Stimulated activated naive B cell treated with anti-CD40 and anti-IgM and Interleukin-4, amounts not matched to agents 10 μg/mL and 1 μg/mL and 100 μg/mL, for 72 hours (primary cell): ENCODE measurements at regions not wholly inside any gene's neighbourhood (a gene's known extent, or its start where the extent isn't known, plus 50 kb on each side); places are given as distances from the start of the nearest gene placed in this dataset.
"Not testable (repeated sequence)": the region's sequence is repeated elsewhere in the genome, so short reads cannot be mapped to it uniquely, and the experiment has no call there.

ENCODE experiments used
- ATAC-seq, 2 donors: fragments of 150-1000 bp; cut with Tn5 transposase; replicated peaks; 2 replicates each; pipeline ENCODE4 v1.10.0; 2021; ENCODE audit warnings: moderate library complexity in 1 of 2
- DNase-seq: peaks from one replicate; pipeline ENCODE4 v3.0.0; 2021
- H3K27ac Mint-ChIP-seq: one replicate; pipeline ENCODE4 v1.8.0; 2022; ENCODE audit warnings: mild to moderate bottlenecking, mixed read lengths
- H3K27me3 Mint-ChIP-seq, 2 donors: one replicate each; pipeline ENCODE4 v1.8.0; 2022; ENCODE audit warnings: mixed read lengths in 2 of 2
- H3K36me3 Mint-ChIP-seq, 2 donors: one replicate each; pipeline ENCODE4 v1.8.0; 2022; ENCODE audit warnings: mixed read lengths in 2 of 2, mild to moderate bottlenecking in 1 of 2
- H3K4me1 Mint-ChIP-seq, 2 donors: one replicate each; pipeline ENCODE4 v1.8.0; 2022; ENCODE audit warnings: mixed read lengths in 2 of 2, mild to moderate bottlenecking in 1 of 2
- H3K4me3 Mint-ChIP-seq, 2 donors: one replicate each; pipeline ENCODE4 v1.8.0; 2022; ENCODE audit warnings: mild to moderate bottlenecking in 2 of 2, mixed read lengths in 2 of 2, moderate library complexity in 1 of 2
- H3K9me3 Mint-ChIP-seq, 2 donors: one replicate each; pipeline ENCODE4 v1.8.0; 2022; ENCODE audit warnings: mixed read lengths in 2 of 2, mild to moderate bottlenecking in 1 of 2

DNA sequence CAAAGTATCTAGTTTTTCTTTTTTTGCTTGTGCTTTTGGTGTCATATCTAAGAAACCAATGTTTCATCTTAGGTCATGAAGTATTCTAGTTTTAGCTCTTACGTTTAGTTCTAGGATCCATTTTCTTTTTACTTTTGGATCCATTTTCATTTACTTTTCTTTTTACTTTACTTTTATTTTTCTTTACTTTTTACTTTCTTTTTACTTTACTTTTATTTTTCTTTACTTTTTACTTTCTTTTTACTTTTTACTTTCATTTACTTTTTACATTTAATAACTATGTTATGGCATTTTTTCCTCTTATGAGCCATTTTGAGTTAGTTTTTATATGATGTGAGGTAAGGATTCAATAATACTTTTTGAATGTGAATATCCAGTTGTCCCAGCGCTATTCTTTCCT is 213.4 kb downstream of the ZFP36L2 start:
- Mint-ChIP-seq H3K4me1 (no peaks in the 10 kb centered on the region), H3K9me3 (peaks cover 3 to 7% of the 10 kb centered on the region in 2 donors), H3K36me3 (peaks cover 3 to 5% of the 10 kb centered on the region in 2 donors), H3K4me3 (no peak overlapping the region), H3K27ac (no peak overlapping the region), H3K27me3 (peaks cover 5 to 18% of the 10 kb centered on the region in 2 donors)
- ATAC-seq: no peak
- no peak for DNase-seq

DNA sequence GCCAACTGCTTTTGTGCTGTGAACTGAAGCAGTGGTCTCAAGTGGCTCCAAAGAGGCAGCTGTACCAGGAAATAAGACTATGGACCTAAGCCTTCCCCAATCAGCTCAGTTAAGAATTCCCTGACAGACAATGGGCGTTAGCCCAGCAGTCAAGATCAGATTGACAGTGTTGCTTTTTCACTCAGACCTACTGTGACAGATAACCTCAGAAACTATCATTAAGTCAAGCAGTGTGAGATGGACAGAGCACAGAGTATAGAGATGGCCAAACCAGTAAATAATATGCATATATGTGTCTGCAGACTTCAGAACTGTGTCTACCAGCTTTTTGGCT is 215.3 kb downstream of the ZFP36L2 start:
- ATAC-seq: no peak
- H3K9me3 Mint-ChIP-seq: peaks cover 4 to 7% of the 10 kb centered on the region in 2 donors
- no peak for DNase-seq
- no peak overlapping the region for H3K4me3 Mint-ChIP-seq
- H3K4me1 Mint-ChIP-seq: peaks cover 0 to under 1% of the 10 kb centered on the region in 2 donors
- no peak overlapping the region for H3K27ac Mint-ChIP-seq
- H3K36me3 Mint-ChIP-seq: peaks cover 3 to 5% of the 10 kb centered on the region in 2 donors
- H3K27me3 Mint-ChIP-seq: peaks cover 12 to 23% of the 10 kb centered on the region in 2 donors

DNA sequence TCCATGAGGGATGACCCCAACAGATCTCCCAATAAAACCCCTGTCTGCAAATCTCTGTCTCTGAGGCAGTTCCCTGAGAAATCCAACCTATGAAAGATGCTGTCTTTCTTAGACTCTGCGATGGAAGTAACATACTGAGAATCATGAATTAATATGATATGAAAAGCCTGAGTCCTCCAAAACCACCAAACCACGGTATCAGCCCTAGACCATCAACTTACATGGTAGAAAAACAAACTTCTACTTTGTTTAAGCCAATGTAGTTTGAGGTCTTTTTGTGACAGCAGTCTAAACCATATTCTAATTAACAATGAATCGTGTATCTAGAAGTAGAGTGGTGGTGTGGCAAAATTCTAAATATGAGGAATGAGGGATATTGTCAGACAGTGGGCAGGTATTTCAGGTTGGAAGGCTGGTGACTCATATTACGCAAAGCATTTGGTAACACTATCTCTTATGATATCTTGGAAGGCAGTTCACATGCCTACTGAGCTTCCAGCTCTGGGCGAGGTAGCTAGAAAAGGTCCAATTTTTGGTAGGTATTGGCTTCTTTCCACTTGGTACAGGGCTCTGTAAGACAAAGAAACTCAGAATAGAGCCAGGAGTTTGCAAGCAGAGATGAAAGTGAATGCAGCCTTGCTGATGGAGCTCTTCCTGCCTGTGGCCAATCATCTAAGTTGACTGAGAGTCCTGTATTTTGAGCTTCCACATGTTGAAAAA is 215.8 kb downstream of the ZFP36L2 start:
- Mint-ChIP-seq H3K36me3 (peaks cover 3 to 5% of the 10 kb centered on the region in 2 donors), H3K4me3 (no peak overlapping the region), H3K27ac (no peak overlapping the region), H3K9me3 (peaks cover 4 to 7% of the 10 kb centered on the region in 2 donors), H3K4me1 (peaks cover 0 to 4% of the 10 kb centered on the region in 2 donors), H3K27me3 (peaks cover 17 to 27% of the 10 kb centered on the region in 2 donors)
- DNase-seq (no peak), ATAC-seq (no peak)

DNA sequence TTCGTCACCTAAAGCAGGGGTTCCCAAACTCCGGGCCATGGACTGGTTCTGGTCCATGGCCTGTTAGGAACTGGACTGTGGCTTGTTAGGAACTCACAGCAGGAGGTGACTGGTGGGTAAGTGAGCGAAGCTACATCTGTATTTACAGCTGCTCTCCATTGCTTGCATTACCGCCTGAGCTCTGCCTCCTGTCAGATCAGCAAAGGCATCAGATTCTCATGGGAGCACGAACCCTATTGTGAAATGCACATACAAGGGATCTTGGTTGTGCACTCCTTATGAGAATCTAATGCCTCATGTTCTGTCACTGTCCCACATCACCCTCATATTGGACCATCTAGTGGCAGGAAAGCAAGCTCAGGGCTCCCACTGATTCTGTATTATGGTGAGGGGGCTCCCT is 217.0 kb downstream of the ZFP36L2 start:
- H3K9me3 Mint-ChIP-seq: peaks cover 4 to 7% of the 10 kb centered on the region in 2 donors
- peaks cover 4 to 5% of the 10 kb centered on the region in 2 donors for H3K36me3 Mint-ChIP-seq
- H3K4me3 Mint-ChIP-seq: no peak overlapping the region
- DNase-seq: no peak
- ATAC-seq: no peak
- H3K27ac Mint-ChIP-seq: no peak overlapping the region
- H3K27me3 Mint-ChIP-seq: peaks cover 17 to 27% of the 10 kb centered on the region in 2 donors
- H3K4me1 Mint-ChIP-seq: peaks cover 0 to 4% of the 10 kb centered on the region in 2 donors

DNA sequence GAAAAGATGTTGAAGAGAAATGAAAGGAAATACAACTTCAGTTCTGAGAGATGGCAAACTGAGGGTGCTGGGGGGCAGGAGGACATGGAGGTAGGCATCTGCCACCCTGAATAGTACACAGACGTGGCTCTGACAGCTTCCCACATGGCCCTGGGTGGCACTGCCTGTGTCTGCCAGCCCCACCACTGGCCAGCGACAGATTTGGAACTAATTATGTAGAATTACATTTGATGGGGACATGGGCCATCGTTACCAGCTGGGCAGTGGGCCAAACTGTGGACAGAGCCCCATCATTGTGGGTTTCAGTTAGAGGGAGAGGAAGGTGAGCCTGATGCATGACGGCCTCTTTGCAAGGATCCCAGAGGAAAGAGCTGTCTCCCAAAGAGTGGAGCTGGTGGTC is 216.0 kb upstream of the HAAO start:
- peaks cover 5% of the 10 kb centered on the region in 2 donors for H3K36me3 Mint-ChIP-seq
- H3K27me3 Mint-ChIP-seq: peaks cover 17 to 27% of the 10 kb centered on the region in 2 donors
- ATAC-seq (no peak), DNase-seq (no peak)
- H3K9me3 Mint-ChIP-seq: peaks cover 4 to 7% of the 10 kb centered on the region in 2 donors
- no peak overlapping the region for H3K4me3 Mint-ChIP-seq
- no peak overlapping the region for H3K27ac Mint-ChIP-seq
- peaks cover 0 to 4% of the 10 kb centered on the region in 2 donors for H3K4me1 Mint-ChIP-seq

DNA sequence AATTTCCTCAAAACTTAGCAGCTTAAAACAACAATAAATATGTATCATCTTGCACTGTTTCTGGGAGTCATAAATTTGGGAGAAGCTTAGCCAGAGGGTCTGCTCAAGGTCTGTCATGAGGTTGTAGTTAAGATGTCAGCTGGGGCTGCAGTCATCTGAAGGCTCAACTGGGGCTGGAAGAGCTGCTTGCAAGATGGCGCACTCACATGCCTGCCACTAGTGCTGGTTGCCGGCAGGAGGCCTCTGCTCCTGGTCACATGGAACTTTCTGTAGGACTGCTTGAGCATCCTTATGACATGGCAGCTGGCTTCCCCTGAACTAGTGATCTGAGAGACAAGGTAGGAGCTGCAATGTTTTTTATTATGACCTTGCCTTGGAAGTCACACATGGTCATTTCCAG is 215.5 kb upstream of the HAAO start:
- no peak for ATAC-seq
- peaks cover 5% of the 10 kb centered on the region in 2 donors for H3K36me3 Mint-ChIP-seq
- DNase-seq: no peak
- H3K4me1 Mint-ChIP-seq: peaks cover 0 to 4% of the 10 kb centered on the region in 2 donors
- no peak overlapping the region for H3K27ac Mint-ChIP-seq
- H3K27me3 Mint-ChIP-seq: peaks cover 17 to 27% of the 10 kb centered on the region in 2 donors
- H3K9me3 Mint-ChIP-seq: peaks cover 4 to 7% of the 10 kb centered on the region in 2 donors
- no peak overlapping the region for H3K4me3 Mint-ChIP-seq

DNA sequence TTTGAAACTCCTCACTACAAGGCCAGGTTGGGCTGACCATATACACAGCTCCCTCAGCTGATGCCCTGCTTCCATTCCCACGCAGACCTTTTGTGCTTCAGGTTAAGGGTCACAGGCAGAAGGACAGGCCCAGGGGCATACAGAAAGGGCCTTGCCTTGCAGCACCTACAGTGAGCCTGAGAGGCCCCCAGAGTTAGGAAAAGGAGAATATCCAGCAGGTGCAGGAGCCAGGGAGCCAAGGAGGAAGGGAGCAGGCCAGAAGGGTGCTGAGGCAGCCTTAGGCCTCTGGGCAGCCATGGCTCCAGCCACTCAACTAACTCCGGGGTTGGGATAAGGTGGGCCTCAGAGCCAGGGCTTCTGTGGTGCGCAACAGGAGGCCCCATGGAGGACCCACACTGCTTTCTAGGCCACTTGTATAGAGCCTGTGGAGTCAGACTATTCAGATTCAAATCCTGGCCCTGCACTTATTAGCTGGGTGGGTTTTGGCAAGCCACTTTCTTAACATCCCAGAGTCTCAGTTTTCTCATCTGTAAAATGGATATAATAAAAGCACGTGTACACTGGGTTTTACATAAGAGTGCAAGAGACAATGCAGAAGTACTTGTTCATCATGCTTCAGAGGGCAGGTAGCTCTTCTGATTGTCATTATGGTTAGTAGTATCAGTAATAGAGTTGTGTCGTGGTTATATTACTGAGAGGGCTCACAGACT is 214.6 kb upstream of the HAAO start:
- H3K36me3 Mint-ChIP-seq: peaks cover 5% of the 10 kb centered on the region in 2 donors
- H3K27me3 Mint-ChIP-seq: peaks cover 17 to 27% of the 10 kb centered on the region in 2 donors

DNA sequence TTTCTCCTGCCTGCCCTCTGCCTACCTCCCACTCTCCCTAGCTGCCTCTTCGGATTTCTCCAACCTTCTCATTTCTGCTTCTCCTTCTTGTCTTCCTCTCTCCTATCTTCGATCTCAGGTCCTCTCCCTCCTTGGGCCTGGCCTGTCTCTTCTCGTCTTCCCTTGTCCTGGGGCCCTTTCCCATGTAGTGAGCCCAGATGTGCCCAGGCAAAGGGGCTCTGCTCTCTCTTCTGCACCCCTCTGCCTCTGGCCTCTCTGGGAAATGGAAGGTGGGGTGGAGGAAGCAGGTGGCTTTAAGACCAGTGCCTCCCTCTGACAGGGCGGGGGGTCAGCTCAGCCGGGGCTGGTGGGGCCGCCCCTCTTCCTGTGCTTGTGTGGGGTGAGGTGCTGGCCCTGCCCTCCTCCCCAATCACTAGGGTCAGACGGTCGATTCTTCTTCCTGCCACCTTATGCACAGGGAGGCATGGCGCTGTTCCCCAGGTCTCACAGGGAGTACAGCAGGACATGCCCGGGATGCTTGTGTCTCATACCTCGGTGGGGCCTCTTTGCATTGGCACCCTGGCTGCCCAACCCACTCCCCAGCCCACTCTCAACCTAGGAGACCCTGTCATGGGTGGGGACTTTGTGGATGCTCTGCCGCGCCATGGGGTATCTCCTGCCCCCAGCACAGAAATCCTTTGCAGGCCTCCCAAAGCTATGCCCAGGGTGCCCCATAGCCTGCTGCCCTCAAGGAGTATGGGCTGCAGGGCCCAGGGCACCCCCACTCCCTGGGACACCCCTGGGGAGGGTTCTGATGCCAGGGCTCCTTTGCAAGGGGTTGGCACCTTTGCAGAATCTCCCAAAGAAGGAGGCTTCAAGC is 213.8 kb upstream of the HAAO start:
- ATAC-seq (no peak), DNase-seq (no peak)
- H3K27ac Mint-ChIP-seq: peak overlapping the region; percentile 65
- H3K4me1 Mint-ChIP-seq: peaks cover 1 to 5% of the 10 kb centered on the region in 2 donors
- H3K4me3 Mint-ChIP-seq: no peak overlapping the region
- peaks cover 4 to 7% of the 10 kb centered on the region in 2 donors for H3K9me3 Mint-ChIP-seq
- H3K36me3 Mint-ChIP-seq: peaks cover 5% of the 10 kb centered on the region in 2 donors
- H3K27me3 Mint-ChIP-seq: peaks cover 17 to 27% of the 10 kb centered on the region in 2 donors

More for the DNA sequence above, 214.6 kb upstream of the HAAO start:
- Mint-ChIP-seq H3K9me3 (peaks cover 4 to 7% of the 10 kb centered on the region in 2 donors), H3K27ac (no peak overlapping the region), H3K4me1 (peaks cover 0 to 4% of the 10 kb centered on the region in 2 donors), H3K4me3 (no peak overlapping the region)
- ATAC-seq: no peak
- no peak for DNase-seq

DNA sequence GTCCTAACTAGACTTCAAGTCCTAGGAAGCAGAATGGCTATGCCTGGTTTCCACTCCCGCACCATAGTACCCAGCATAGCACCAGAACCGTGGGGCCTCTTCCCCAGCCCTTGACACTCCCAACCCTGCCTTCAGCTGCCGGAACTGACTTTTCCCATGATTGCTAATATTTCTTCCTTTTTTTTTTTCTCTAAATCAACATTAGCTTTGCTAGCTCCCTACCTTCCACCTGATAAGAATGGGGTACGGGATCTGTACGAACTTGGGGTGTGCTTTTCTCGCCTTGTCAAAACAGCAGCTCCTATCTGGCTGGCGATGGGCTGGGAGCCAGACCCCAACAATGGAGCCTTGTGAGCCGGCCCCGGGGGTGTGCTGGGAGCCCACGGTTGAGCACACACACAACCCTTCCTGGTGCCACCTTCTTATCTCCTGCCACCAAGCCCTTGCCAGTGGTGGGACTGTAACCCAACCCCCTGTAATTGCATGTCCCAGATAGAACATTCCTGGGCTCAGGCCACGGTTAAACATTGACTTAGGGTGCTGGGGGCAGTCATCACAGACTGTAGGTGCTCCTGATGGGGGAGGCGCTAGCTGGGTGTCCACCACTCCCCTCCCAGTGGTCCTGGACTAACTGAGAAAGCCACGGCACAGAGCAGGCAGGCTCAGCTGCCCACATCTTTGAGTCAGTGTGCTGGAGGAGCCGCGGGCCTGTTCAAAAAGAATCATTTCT is 213.0 kb upstream of the HAAO start:
- Mint-ChIP-seq H3K27me3 (peaks cover 17 to 27% of the 10 kb centered on the region in 2 donors), H3K4me1 (peaks cover 9 to 13% of the 10 kb centered on the region in 2 donors), H3K4me3 (no peak overlapping the region), H3K27ac (no peak overlapping the region), H3K36me3 (peaks cover 5% of the 10 kb centered on the region in 2 donors), H3K9me3 (peaks cover 4 to 7% of the 10 kb centered on the region in 2 donors)
- no peak for ATAC-seq
- no peak for DNase-seq

DNA sequence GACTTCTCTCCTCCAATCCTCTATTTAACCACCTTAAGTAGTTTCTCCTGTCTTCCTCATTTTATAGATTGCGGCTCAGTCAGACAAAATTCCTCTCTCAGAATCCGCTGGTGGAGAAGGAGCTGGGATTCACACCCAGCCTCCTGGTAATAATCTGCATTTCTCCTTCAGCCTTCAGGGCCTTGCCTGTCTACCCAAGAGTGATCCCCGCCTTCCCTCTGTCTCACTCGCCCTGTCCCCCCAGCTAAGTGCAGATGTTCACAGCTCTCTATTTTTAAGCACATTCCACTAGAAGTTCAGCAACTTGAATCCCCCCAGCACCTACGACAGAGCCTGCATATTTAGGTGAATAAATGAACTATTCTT is 212.5 kb upstream of the HAAO start:
- Mint-ChIP-seq H3K4me3 (no peak overlapping the region), H3K27me3 (peaks cover 17 to 23% of the 10 kb centered on the region in 2 donors), H3K4me1 (peaks cover 11 to 16% of the 10 kb centered on the region in 2 donors), H3K36me3 (peaks cover 5% of the 10 kb centered on the region in 2 donors), H3K27ac (no peak overlapping the region), H3K9me3 (peaks cover 4 to 7% of the 10 kb centered on the region in 2 donors)
- ATAC-seq (no peak), DNase-seq (no peak)

DNA sequence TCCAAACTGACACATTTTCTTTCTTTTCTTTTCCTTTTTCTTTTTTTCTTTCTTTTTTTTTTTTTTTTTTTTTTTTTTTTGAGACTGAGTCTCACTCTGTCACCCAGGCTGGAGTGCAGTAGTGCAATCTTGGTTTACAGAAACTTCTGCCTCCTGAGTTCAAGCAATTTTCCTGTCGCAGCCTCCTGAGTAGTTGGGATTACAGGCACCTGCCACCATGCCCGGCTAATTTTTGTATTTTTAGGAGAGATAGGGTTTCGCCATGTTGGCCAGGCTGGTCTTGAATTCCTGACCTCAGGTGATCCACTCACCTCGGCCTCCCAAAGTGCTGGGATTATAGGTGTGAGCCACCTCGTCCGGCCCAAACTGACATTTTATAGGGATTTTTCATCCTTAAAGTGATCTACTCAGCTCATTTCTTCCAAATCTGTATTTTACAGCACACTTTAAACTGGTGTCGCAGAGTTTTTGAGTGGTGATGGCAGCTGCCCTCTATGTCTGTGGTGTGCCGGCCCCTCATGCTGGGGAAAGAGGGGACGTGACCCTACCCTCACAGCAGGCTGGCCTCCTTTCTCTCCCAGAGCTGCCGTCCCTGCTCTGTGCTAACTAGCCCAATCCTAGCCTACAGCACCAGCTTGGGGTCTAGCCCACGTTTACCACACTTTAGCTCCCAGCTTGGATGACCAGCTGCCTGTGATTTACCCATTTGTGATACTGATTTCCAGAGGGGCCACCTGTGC is 211.9 kb upstream of the HAAO start:
- H3K9me3 Mint-ChIP-seq, DNase-seq, H3K27ac Mint-ChIP-seq, H3K4me3 Mint-ChIP-seq, H3K36me3 Mint-ChIP-seq, ATAC-seq: not testable (repeated sequence)
- H3K27me3 Mint-ChIP-seq: peaks cover 17 to 19% of the 10 kb centered on the region in 2 donors
- H3K4me1 Mint-ChIP-seq: peaks cover 11 to 20% of the 10 kb centered on the region in 2 donors

DNA sequence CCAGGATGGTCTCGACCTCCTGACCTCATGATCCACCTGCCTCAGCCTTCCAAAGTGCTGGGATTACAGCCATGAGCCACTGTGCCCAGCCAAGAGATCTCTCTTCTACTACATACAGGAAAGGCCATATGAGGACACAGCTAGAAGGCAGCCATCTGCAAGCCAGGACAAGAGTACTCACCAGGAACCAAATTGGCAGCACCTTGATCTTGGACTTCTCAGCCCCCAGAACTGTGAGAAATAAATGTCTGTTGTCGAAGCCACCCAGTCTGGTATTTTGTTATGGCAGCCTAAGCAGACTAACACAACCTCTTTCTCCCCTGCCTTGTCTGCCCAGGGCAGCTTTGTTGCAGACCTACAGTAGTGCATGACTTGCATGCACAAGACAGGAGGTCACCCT is 211.3 kb upstream of the HAAO start:
- Mint-ChIP-seq H3K27me3 (peaks cover 17% of the 10 kb centered on the region in 2 donors), H3K27ac (no peak overlapping the region), H3K36me3 (peaks cover 5% of the 10 kb centered on the region in 2 donors), H3K4me3 (no peak overlapping the region), H3K4me1 (peaks cover 11 to 20% of the 10 kb centered on the region in 2 donors), H3K9me3 (peaks cover 4 to 7% of the 10 kb centered on the region in 2 donors)
- DNase-seq (no peak), ATAC-seq (no peak)

DNA sequence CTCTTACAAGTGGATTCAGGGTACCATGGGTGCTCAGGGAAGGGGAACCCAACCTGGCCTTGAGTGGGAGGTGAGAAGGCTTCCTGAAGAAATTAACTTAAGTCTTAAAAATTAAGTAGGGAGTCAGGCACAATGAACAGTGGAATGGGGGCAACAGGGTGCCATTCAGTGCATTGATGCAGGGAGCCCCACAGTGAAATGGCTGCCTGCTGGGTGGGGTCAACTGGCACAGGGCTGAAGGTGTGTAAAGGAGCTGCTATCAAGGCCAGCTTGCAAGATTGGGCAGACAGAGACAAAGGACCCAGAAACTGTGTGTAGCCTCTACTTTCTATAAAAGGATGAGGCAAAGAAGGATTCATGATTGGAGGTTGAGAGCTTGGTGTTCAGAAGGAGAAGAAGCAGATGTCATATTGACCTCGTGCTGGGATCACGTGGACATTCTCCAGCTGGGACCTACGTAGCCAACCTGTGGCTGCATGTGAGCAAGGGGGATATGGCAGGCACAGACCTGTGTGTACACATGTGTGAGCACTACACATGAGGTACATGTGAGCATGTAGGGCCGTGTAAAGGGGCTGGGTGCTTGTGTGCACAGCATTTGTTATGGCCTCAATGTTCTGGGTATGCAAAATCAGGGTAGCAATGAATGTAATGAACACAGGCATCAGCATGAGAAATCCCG is 209.5 kb upstream of the HAAO start:
- ATAC-seq: no peak
- H3K4me1 Mint-ChIP-seq: peaks cover 11 to 20% of the 10 kb centered on the region in 2 donors
- no peak for DNase-seq
- no peak overlapping the region for H3K27ac Mint-ChIP-seq
- no peaks in the 10 kb centered on the region for H3K9me3 Mint-ChIP-seq
- no peak overlapping the region for H3K4me3 Mint-ChIP-seq
- peaks cover 0 to 2% of the 10 kb centered on the region in 2 donors for H3K36me3 Mint-ChIP-seq
- H3K27me3 Mint-ChIP-seq: peaks cover 7 to 11% of the 10 kb centered on the region in 2 donors
